ENCODE measurements at regions not wholly inside any gene's neighbourhood (a gene's known extent, or its start where the extent isn't known, plus 50 kb on each side); places are given as distances from the start of the nearest gene placed in this dataset.

DNA sequence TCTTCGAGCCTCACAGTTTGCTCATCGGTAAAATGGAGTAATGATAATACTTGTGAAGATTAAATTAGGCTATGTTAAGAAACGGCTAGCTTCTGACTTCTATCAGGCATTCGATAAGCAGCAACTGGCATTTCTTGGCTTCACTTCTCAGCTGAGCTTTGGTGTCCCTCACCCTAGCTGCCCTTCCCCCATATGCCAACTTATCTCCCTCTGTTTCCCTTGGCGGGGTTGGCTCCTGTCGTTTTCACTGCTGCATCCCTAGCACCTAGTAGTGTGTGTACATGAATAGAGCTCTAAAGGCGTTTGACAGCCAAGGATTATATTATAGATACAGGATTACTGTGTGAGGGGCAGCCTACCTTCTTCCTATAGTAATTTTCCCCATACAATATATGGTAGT, 97.5 kb downstream of the TNFSF11 start:
- intact Hi-C loops (cut with micrococcal nuclease; ENCODE audit: unreplicated experiment): no loop called here
- no peaks in the 10 kb centered on the region for H3K79me2 ChIP-seq (ENCODE audit: insufficient read depth, low read depth, low read length)
- H4K20me1 ChIP-seq (ENCODE audit: insufficient read depth, low read length): no peaks in the 10 kb centered on the region
- no peaks in the 10 kb centered on the region for H3K36me3 ChIP-seq (ENCODE audit: insufficient read depth, low read length)
- no peaks in the 10 kb centered on the region for H3K9me2 ChIP-seq (ENCODE audit: insufficient read depth, low read length)
- no peak overlapping the region for H2AFZ ChIP-seq (ENCODE audit: low read length)
- no peak overlapping the region for H3K4me3 ChIP-seq (ENCODE audit: low read depth, low read length, poor library complexity, severe bottlenecking)
- no peak overlapping the region for H3K27ac ChIP-seq (ENCODE audit: low read depth, low read length, poor library complexity, severe bottlenecking)
- no peak for DNase-seq (ENCODE audit: low spot score)
- ChIA-PET CTCF (ENCODE audit: unreplicated experiment) (no interaction called here), POLR2A (no interaction called here)
- no peaks in the 10 kb centered on the region for H3K9me3 ChIP-seq (ENCODE audit: low read length)
- H3K4me2 ChIP-seq (ENCODE audit: low read length): no peak overlapping the region
- BruUV-seq (replicated peaks): no TSS peak
- no peaks in the 10 kb centered on the region for H3K4me1 ChIP-seq (ENCODE audit: insufficient read depth, low read length, poor library complexity, severe bottlenecking)
- TF ChIP-seq CTCF (conservative IDR thresholded peaks at IDR 0.05; ENCODE audit: low read length) (no peak), EZH2phosphoT487 (IDR thresholded peaks at IDR 0.05; ENCODE audit: borderline replicate concordance, low read depth, low read length) (no peak)

DNA sequence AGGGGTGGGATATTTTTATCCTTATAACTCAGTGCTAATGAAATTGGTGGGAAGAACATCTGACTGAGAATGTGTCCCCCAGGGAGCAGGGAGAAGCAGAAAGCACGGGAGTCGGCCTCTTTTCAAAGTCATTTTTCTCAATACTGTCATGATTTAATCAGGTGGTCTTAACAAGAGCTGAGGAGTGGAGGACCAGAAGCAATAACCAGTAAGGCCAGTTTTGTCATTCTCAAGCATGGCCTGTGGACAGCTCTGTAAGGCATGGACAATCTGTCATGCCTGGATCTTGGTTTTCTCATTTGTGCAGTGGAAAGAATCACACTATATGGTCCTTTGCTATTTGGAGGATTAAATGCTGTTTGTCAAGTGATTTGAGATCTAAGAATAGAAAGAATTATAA, 99.7 kb downstream of the TNFSF11 start:
- Histone ChIP-seq H2AFZ (ENCODE audit: low read length) (no peak overlapping the region), H3K79me2 (ENCODE audit: insufficient read depth, low read depth, low read length) (no peaks in the 10 kb centered on the region), H3K36me3 (ENCODE audit: insufficient read depth, low read length) (no peaks in the 10 kb centered on the region), H4K20me1 (ENCODE audit: insufficient read depth, low read length) (no peaks in the 10 kb centered on the region), H3K9me3 (ENCODE audit: low read length) (no peaks in the 10 kb centered on the region), H3K4me3 (ENCODE audit: low read depth, low read length, poor library complexity, severe bottlenecking) (no peak overlapping the region), H3K27ac (ENCODE audit: low read depth, low read length, poor library complexity, severe bottlenecking) (no peak overlapping the region), H3K4me1 (ENCODE audit: insufficient read depth, low read length, poor library complexity, severe bottlenecking) (no peaks in the 10 kb centered on the region), H3K4me2 (ENCODE audit: low read length) (no peak overlapping the region), H3K9me2 (ENCODE audit: insufficient read depth, low read length) (no peaks in the 10 kb centered on the region)
- ChIA-PET CTCF (ENCODE audit: unreplicated experiment) (no interaction called here), POLR2A (no interaction called here)
- TF ChIP-seq CTCF (conservative IDR thresholded peaks at IDR 0.05; ENCODE audit: low read length): no peak
- TF ChIP-seq EZH2phosphoT487 (IDR thresholded peaks at IDR 0.05; ENCODE audit: borderline replicate concordance, low read depth, low read length): no peak
- no peak for DNase-seq (ENCODE audit: low spot score)
- BruUV-seq (replicated peaks): no TSS peak
- intact Hi-C loops (cut with micrococcal nuclease; ENCODE audit: unreplicated experiment): no loop called here

- no peak for DNase-seq (ENCODE audit: low spot score)
- Histone ChIP-seq H3K9me3 (ENCODE audit: low read length) (no peaks in the 10 kb centered on the region), H3K79me2 (ENCODE audit: insufficient read depth, low read depth, low read length) (no peaks in the 10 kb centered on the region), H3K27ac (ENCODE audit: low read depth, low read length, poor library complexity, severe bottlenecking) (no peak overlapping the region), H4K20me1 (ENCODE audit: insufficient read depth, low read length) (no peaks in the 10 kb centered on the region), H3K36me3 (ENCODE audit: insufficient read depth, low read length) (no peaks in the 10 kb centered on the region), H3K4me1 (ENCODE audit: insufficient read depth, low read length, poor library complexity, severe bottlenecking) (no peaks in the 10 kb centered on the region), H3K9me2 (ENCODE audit: insufficient read depth, low read length) (no peaks in the 10 kb centered on the region), H3K4me2 (ENCODE audit: low read length) (no peak overlapping the region), H2AFZ (ENCODE audit: low read length) (no peak overlapping the region), H3K4me3 (ENCODE audit: low read depth, low read length, poor library complexity, severe bottlenecking) (no peak overlapping the region)
- TF ChIP-seq CTCF (conservative IDR thresholded peaks at IDR 0.05; ENCODE audit: low read length) (no peak), EZH2phosphoT487 (IDR thresholded peaks at IDR 0.05; ENCODE audit: borderline replicate concordance, low read depth, low read length) (no peak)
- intact Hi-C loops (cut with micrococcal nuclease; ENCODE audit: unreplicated experiment): no loop called here
- POLR2A ChIA-PET: no interaction called here
- CTCF ChIA-PET (ENCODE audit: unreplicated experiment): no interaction called here
- BruUV-seq (replicated peaks): no TSS peak
Measured at GRCh38 chr13:42680748-42681147, 100.6 kb upstream of the FAM216B start.

All from OCI-LY7 (cell line).